ENCODE measurements at regions not wholly inside any gene's neighbourhood (a gene's known extent, or its start where the extent isn't known, plus 50 kb on each side); places are given as distances from the start of the nearest gene placed in this dataset.

- DNase-seq (ENCODE audit: extremely low spot score, unreplicated experiment): no peak
- no peaks in the 10 kb centered on the region for H3K36me3 Mint-ChIP-seq
- no peaks in the 10 kb centered on the region for H3K9me3 Mint-ChIP-seq
- no peaks in the 10 kb centered on the region for H3K27me3 Mint-ChIP-seq
- H3K4me3 Mint-ChIP-seq: peak overlapping the region; percentile 49
- TF ChIP-seq CTCF (conservative IDR thresholded peaks at IDR 0.05): no peak
- peaks cover 29% of the 10 kb centered on the region for H3K4me1 Mint-ChIP-seq (ENCODE audit: unreplicated experiment)
- H3K27ac Mint-ChIP-seq: peak overlapping the region; percentile 74
Observed at GRCh38 chr14:64639340-64639821, 64.8 kb upstream of the PLEKHG3 start.

GRCh38 chr14:64640839-64641238 is 63.4 kb upstream of the PLEKHG3 start:
- Mint-ChIP-seq H3K27ac (no peak overlapping the region), H3K36me3 (no peaks in the 10 kb centered on the region), H3K27me3 (no peaks in the 10 kb centered on the region), H3K4me1 (ENCODE audit: unreplicated experiment) (peaks cover 39% of the 10 kb centered on the region), H3K4me3 (no peak overlapping the region), H3K9me3 (no peaks in the 10 kb centered on the region)
- TF ChIP-seq CTCF (conservative IDR thresholded peaks at IDR 0.05): no peak
- no peak for DNase-seq (ENCODE audit: extremely low spot score, unreplicated experiment)

- Mint-ChIP-seq H3K27me3 (no peaks in the 10 kb centered on the region), H3K4me1 (ENCODE audit: unreplicated experiment) (peaks cover 41% of the 10 kb centered on the region), H3K9me3 (no peaks in the 10 kb centered on the region), H3K27ac (peak overlapping the region; percentile 5), H3K4me3 (no peak overlapping the region), H3K36me3 (no peaks in the 10 kb centered on the region)
- no peak for DNase-seq (ENCODE audit: extremely low spot score, unreplicated experiment)
- no peak for TF ChIP-seq CTCF (conservative IDR thresholded peaks at IDR 0.05)
Observed at GRCh38 chr14:64641760-64642159, 62.5 kb upstream of the PLEKHG3 start.

- TF ChIP-seq CTCF (conservative IDR thresholded peaks at IDR 0.05): no peak
- Mint-ChIP-seq H3K27ac (no peak overlapping the region), H3K4me3 (no peak overlapping the region), H3K36me3 (no peaks in the 10 kb centered on the region), H3K4me1 (ENCODE audit: unreplicated experiment) (peaks cover 39% of the 10 kb centered on the region), H3K27me3 (no peaks in the 10 kb centered on the region), H3K9me3 (no peaks in the 10 kb centered on the region)
- DNase-seq (ENCODE audit: extremely low spot score, unreplicated experiment): no peak
Observed at GRCh38 chr14:64643709-64644108, 60.5 kb upstream of the PLEKHG3 start.

- no peak overlapping the region for H3K4me3 Mint-ChIP-seq
- no peaks in the 10 kb centered on the region for H3K9me3 Mint-ChIP-seq
- peak overlapping the region; percentile 85 for H3K27ac Mint-ChIP-seq
- DNase-seq (ENCODE audit: extremely low spot score, unreplicated experiment): no peak
- H3K27me3 Mint-ChIP-seq: no peaks in the 10 kb centered on the region
- peaks cover 35% of the 10 kb centered on the region for H3K4me1 Mint-ChIP-seq (ENCODE audit: unreplicated experiment)
- no peak for TF ChIP-seq CTCF (conservative IDR thresholded peaks at IDR 0.05)
- H3K36me3 Mint-ChIP-seq: no peaks in the 10 kb centered on the region
Observed at GRCh38 chr14:64644629-64645028, 59.6 kb upstream of the PLEKHG3 start.

All from type B pancreatic cell (in vitro differentiated cells).